GM18511 (cell line): ENCODE measurements at regions not wholly inside any gene's neighbourhood (a gene's known extent, or its start where the extent isn't known, plus 50 kb on each side); places are given as distances from the start of the nearest gene placed in this dataset.
"Not testable (repeated sequence)": the region's sequence is repeated elsewhere in the genome, so short reads cannot be mapped to it uniquely, and the experiment has no call there.

Source experiments
- ATAC-seq: cut with Tn5 transposase; IDR thresholded peaks from one replicate; pipeline ENCODE4 v1.9.1; 2021; ENCODE audit warnings: mild to moderate bottlenecking, moderate library complexity; ENCODE audit not compliant: unreplicated experiment

DNA sequence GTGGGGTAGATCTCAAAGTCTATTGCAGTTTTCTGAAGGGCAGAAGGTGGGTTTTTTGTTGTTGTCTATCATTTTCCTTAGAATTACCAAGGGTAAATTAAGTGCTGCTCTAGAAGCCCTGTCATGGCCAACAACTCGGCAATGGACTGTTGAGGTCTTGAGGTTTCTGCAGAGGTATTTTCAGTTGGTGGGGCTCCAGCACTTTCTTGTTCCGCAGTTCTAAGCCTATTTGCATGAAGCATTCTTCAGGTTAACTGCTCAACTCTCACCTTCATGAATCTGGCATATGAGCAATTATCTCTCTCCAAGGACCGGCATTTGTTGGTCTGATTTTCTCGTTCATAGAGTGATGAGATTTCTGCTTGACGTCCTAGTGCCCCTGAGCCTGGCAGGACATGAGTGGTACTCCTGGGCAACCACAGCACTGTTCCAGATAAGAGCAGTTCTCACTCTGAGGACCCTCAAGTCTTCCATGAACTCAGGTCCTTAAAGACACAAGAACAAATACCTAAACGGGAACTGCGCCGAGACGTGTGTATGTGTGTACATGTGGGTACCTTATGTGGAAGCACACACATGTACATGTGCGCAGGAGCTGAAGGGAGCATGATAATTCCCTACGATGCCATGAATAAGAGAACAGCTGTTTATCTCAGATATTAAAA, 544.5 kb downstream of the CSNK1G3 start:
- peak; percentile 71 for ATAC-seq

GRCh38 chr5:124055751-124056150, 543.8 kb downstream of the CSNK1G3 start:
- ATAC-seq: no peak

DNA sequence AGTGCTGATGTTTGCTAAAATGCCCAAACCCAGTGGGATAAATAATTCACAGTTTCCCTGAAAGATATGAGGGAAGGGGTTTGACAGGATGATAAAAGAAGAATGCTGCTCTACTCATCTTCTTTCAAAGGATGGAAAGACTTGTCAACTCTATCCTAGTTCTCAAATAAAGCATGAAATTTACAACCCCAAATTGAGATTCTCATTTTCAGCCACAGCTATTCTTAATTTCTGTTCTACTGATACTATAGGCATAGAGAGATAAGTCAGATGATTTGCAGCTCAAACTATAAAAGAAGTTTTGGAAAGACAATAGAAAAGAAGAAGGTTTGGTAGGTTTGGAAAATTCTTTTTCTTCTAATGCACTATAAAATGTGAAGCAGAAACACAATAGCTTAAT, 542.6 kb downstream of the CSNK1G3 start:
- no peak for ATAC-seq

DNA sequence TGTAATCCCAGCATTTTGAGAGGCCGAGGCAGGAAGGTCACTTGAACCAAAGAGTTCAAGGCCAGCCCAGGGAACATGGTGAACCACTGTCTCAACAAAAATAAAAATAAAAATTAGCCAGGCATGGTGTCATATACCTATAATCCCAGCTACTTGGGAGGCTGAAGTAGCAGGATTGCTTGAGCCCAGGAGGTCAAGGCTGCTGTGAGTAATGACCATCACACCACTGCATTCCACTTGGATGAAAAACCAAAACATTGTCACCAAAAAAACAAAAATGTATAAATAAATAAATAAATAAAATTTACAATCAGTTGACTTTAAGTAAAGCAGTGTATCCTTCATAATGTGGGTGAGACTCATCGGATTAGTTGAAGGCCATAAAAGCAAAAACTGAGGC, 541.4 kb downstream of the CSNK1G3 start:
- ATAC-seq: no peak

GRCh38 chr5:124052201-124052600, 540.2 kb downstream of the CSNK1G3 start:
- no peak for ATAC-seq

- no peak for ATAC-seq
Observed at GRCh38 chr5:124050120-124050770, 538.3 kb downstream of the CSNK1G3 start.

- ATAC-seq: no peak
Observed at GRCh38 chr5:124045412-124045811, 533.4 kb downstream of the CSNK1G3 start.

GRCh38 chr5:124044613-124045012, 532.6 kb downstream of the CSNK1G3 start:
- no peak for ATAC-seq

- ATAC-seq: no peak
Observed at GRCh38 chr5:124043456-124043855, 531.5 kb downstream of the CSNK1G3 start.

DNA sequence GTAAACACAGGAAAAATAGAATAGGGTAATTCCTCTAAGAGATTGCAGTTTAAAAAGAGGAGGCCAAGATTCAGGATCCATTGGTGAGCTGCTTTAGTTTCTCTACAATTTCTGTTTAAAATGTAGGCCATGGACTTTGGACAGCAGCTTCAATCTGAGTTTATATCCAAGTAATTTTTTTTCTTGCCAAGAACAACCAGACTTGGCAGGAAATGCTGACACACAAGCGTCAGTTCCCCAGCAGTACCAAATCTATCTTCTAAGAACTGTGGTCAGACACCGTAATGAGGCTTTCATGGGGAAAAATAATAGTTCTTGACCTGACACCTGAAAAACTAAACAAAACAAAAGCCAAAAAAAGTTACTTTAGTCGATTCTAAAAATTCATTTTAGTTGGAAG, 528.8 kb downstream of the CSNK1G3 start:
- no peak for ATAC-seq

GRCh38 chr5:124039410-124039809, 527.4 kb downstream of the CSNK1G3 start:
- ATAC-seq: no peak

- ATAC-seq: no peak
Observed at GRCh38 chr5:124036786-124037185, 524.8 kb downstream of the CSNK1G3 start.

DNA sequence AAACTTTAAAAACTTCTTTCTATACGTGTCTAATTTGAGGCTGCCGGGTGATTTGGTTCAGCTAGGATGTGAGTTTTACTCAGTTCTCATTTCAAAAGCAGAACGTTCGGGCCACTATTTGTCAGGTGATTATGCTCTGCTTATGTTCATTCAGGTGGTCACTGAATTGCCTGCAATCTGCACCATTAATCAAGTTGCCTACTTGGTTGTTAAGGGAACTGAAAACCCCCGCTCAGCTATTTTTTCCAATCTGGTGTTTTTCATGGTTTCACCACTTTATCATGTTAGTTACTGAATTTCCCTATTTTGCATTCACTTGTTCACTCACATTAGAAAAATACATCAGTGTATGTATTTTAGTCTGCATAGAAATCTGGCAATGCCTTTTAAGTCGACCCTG, 523.0 kb downstream of the CSNK1G3 start:
- peak; percentile 98 for ATAC-seq

DNA sequence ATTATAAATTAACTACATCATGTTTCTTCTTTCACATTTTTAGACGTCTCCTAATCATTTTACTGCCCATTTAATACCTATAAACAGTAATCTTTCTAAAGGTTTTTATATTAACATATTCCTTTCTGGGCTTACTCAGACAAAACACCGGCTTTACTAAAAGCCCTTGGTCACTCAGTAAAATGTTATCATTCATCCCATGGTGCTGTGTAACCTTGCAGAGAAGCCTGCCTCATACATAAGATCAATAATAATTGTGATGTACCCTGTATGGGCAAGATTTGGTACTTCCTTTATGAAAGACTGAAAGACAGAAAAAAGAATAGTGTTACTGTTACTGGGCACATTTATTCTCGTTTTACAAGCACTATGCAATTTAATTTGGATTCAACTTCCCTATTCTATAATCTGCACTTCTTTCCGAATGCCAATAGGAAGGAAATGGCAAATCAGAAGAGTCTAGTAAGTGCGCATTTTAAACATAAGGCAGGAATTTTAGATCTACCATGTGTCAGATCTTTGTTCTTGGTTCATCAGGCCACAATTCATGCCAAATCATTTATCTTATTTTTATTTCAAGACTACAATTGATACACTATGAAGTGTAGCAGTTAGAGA, 522.2 kb downstream of the CSNK1G3 start:
- ATAC-seq: no peak

DNA sequence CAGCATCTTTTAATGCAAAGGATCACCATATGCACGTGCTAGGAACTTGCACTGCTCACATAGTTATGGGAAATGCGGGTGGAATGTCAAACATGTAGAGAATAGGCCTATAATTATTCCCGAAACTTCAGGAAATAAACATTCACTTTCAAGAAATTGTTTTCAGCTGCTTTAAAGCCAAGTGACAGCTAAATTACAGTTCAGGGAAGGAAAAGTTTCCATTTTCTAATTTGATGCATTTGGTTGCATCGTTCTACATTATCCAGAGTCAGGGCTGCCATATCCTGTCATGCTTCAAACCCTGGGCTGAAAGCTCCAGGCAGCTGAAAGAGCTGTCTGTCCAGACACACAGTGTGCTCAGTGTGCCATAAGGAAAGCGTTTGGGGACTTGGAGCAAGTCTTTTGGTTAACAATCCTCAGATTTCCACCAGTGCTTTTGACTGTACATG, 518.1 kb downstream of the CSNK1G3 start:
- ATAC-seq: no peak

DNA sequence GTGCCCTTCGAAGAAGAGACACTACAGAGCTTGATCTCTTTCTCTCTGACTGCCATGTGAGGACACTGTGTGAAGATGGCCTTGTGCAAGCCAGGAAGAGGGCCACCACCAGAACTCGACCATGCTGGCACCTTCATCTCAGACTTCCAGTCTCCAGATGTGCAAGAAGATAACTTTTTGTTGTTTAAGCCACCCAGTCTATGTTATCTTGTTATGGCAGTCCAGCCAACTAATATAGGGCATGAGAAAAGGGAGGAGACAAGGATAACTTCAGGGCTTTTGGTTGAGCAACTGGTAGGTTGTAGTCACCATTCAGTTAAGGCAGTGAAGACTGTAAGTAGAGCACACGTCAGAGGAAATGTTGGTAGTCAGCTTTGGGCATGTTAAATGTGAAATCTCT, 515.5 kb downstream of the CSNK1G3 start:
- ATAC-seq: no peak

- ATAC-seq: no peak
Observed at GRCh38 chr5:124025306-124025845, 513.4 kb downstream of the CSNK1G3 start.

- ATAC-seq: no peak
Observed at GRCh38 chr5:124022966-124023365, 511.0 kb downstream of the CSNK1G3 start.

DNA sequence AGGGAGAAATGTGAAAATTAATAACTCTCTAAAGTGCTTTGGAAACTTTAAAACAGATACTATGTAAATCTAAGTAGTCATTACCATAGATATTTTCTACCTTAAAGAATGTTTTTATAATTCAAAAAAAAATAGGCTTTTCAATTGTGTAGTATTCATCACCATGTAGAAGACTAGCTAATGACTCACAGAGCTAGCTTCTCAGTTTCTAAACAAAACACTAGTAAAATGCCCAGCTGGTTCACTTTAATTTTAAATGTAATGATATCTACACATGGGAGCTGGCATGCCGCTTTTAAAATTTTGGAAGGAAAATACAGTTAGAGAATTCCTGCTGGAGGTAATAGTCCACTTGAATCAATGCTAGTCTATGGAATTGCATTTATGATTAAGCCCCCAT, 509.8 kb downstream of the CSNK1G3 start:
- ATAC-seq: no peak

GRCh38 chr5:124021066-124021641, 509.2 kb downstream of the CSNK1G3 start:
- no peak for ATAC-seq

- ATAC-seq: not testable (repeated sequence)
Observed at GRCh38 chr5:124017321-124017720, 505.3 kb downstream of the CSNK1G3 start.
